ENCODE measurements at regions not wholly inside any gene's neighbourhood (a gene's known extent, or its start where the extent isn't known, plus 50 kb on each side); places are given as distances from the start of the nearest gene placed in this dataset.

GRCh38 chr13:105240371-105240770 is 1295.1 kb downstream of the EFNB2 start:
- ATAC-seq = no peak
- no peaks in the 10 kb centered on the region for H3K36me3 ChIP-seq (ENCODE audit: low read depth, low read length)
- ChIA-PET CTCF (no interaction called here), POLR2A (ENCODE audit: unreplicated experiment) (no interaction called here)
- no peak overlapping the region for H2AFZ ChIP-seq (ENCODE audit: low read length)
- intact Hi-C loops (cut with micrococcal nuclease) = no loop called here
- H3K9me2 ChIP-seq (replicated peaks; ENCODE audit: low read length) = no peaks in the 10 kb centered on the region
- DNase-seq = no peak
- H3K9ac ChIP-seq (ENCODE audit: low read length) = no peak overlapping the region
- no peaks in the 10 kb centered on the region for H3K4me1 ChIP-seq (ENCODE audit: insufficient read depth, low read length)
- no peaks in the 10 kb centered on the region for H4K20me1 ChIP-seq (ENCODE audit: low read length)
- no peaks in the 10 kb centered on the region for H3K79me2 ChIP-seq (ENCODE audit: low read length)
- no peaks in the 10 kb centered on the region for H3F3A ChIP-seq (ENCODE audit: low read length, unreplicated experiment)
- no peak overlapping the region for H3K4me2 ChIP-seq (ENCODE audit: low read length)
- BruUV-seq (replicated peaks) = no TSS peak
- H3K27ac ChIP-seq (ENCODE audit: low read length) = no peak overlapping the region
- no peak overlapping the region for H3K4me3 ChIP-seq (ENCODE audit: low read length)
- H3K9me3 ChIP-seq (ENCODE audit: low read length) = no peaks in the 10 kb centered on the region
- H3K27me3 ChIP-seq (ENCODE audit: low read length) = no peaks in the 10 kb centered on the region
- TF ChIP-seq EZH2 (IDR thresholded peaks at IDR 0.05; ENCODE audit: low read length, unreplicated experiment) (no peak), CTCF (conservative IDR thresholded peaks at IDR 0.05; ENCODE audit: low read depth, low read length) (no peak), EZH2phosphoT487 (IDR thresholded peaks at IDR 0.05; ENCODE audit: borderline replicate concordance, low read length) (no peak)

- H3K9ac ChIP-seq (ENCODE audit: low read length) = no peak overlapping the region
- no TSS peak for BruUV-seq (replicated peaks)
- ChIA-PET POLR2A (ENCODE audit: unreplicated experiment) (interaction anchor here (0.5 kb wide), 1 partner anchor 151 kb away, joined by 3 read pairs; no protein-coding TSS in a partner anchor), CTCF (no interaction called here)
- H3F3A ChIP-seq (ENCODE audit: low read length, unreplicated experiment) = no peaks in the 10 kb centered on the region
- no peak; the same call in 1 of the 2 replicates for ATAC-seq
- H3K9me2 ChIP-seq (replicated peaks; ENCODE audit: low read length) = no peaks in the 10 kb centered on the region
- no peak overlapping the region for H3K4me3 ChIP-seq (ENCODE audit: low read length)
- no peak overlapping the region for H3K4me2 ChIP-seq (ENCODE audit: low read length)
- H3K27ac ChIP-seq (ENCODE audit: low read length) = no peak overlapping the region
- no peak for DNase-seq
- no peaks in the 10 kb centered on the region for H3K79me2 ChIP-seq (ENCODE audit: low read length)
- no peaks in the 10 kb centered on the region for H4K20me1 ChIP-seq (ENCODE audit: low read length)
- H3K4me1 ChIP-seq (ENCODE audit: insufficient read depth, low read length) = no peaks in the 10 kb centered on the region
- no peaks in the 10 kb centered on the region for H3K36me3 ChIP-seq (ENCODE audit: low read depth, low read length)
- intact Hi-C loops (cut with micrococcal nuclease) = no loop called here
- no peak overlapping the region for H2AFZ ChIP-seq (ENCODE audit: low read length)
- TF ChIP-seq CTCF (conservative IDR thresholded peaks at IDR 0.05; ENCODE audit: low read depth, low read length) = no peak
- no peak for TF ChIP-seq EZH2 (IDR thresholded peaks at IDR 0.05; ENCODE audit: low read length, unreplicated experiment)
- no peak for TF ChIP-seq EZH2phosphoT487 (IDR thresholded peaks at IDR 0.05; ENCODE audit: borderline replicate concordance, low read length)
- no peaks in the 10 kb centered on the region for H3K9me3 ChIP-seq (ENCODE audit: low read length)
- no peaks in the 10 kb centered on the region for H3K27me3 ChIP-seq (ENCODE audit: low read length)
Measured at GRCh38 chr13:105232439-105232838, 1303.0 kb downstream of the EFNB2 start.

- no peak for TF ChIP-seq EZH2 (IDR thresholded peaks at IDR 0.05; ENCODE audit: low read length, unreplicated experiment)
- no peak for TF ChIP-seq EZH2phosphoT487 (IDR thresholded peaks at IDR 0.05; ENCODE audit: borderline replicate concordance, low read length)
- no peak for TF ChIP-seq CTCF (conservative IDR thresholded peaks at IDR 0.05; ENCODE audit: low read depth, low read length)
- H3K27me3 ChIP-seq (ENCODE audit: low read length) = no peaks in the 10 kb centered on the region
- DNase-seq = no peak
- CTCF ChIA-PET = no interaction called here
- no peak overlapping the region for H2AFZ ChIP-seq (ENCODE audit: low read length)
- no peak overlapping the region for H3K27ac ChIP-seq (ENCODE audit: low read length)
- no peak for ATAC-seq
- H4K20me1 ChIP-seq (ENCODE audit: low read length) = no peaks in the 10 kb centered on the region
- intact Hi-C loops (cut with micrococcal nuclease) = no loop called here
- no peak overlapping the region for H3K4me3 ChIP-seq (ENCODE audit: low read length)
- no peaks in the 10 kb centered on the region for H3K4me1 ChIP-seq (ENCODE audit: insufficient read depth, low read length)
- POLR2A ChIA-PET (ENCODE audit: unreplicated experiment) = no interaction called here
- BruUV-seq (replicated peaks) = no TSS peak
- no peak overlapping the region for H3K9ac ChIP-seq (ENCODE audit: low read length)
- H3K36me3 ChIP-seq (ENCODE audit: low read depth, low read length) = no peaks in the 10 kb centered on the region
- H3K9me3 ChIP-seq (ENCODE audit: low read length) = no peaks in the 10 kb centered on the region
- no peak overlapping the region for H3K4me2 ChIP-seq (ENCODE audit: low read length)
- no peaks in the 10 kb centered on the region for H3F3A ChIP-seq (ENCODE audit: low read length, unreplicated experiment)
- H3K9me2 ChIP-seq (replicated peaks; ENCODE audit: low read length) = no peaks in the 10 kb centered on the region
- no peaks in the 10 kb centered on the region for H3K79me2 ChIP-seq (ENCODE audit: low read length)
Measured at GRCh38 chr13:105232006-105232405, 1303.5 kb downstream of the EFNB2 start.
